ENCODE measurements at regions not wholly inside any gene's neighbourhood (a gene's known extent, or its start where the extent isn't known, plus 50 kb on each side); places are given as distances from the start of the nearest gene placed in this dataset.
A peak's percentile ranks its signal among the peaks of the same experiment; 100 is the strongest.
"Not testable (repeated sequence)": the region's sequence is repeated elsewhere in the genome, so short reads cannot be mapped to it uniquely, and the experiment has no call there.

GRCh38 chr15:66885281-66885915 lies 180.0 kb upstream of the SMAD3 start:
- no peak overlapping the region for H3K27ac Mint-ChIP-seq
- no peaks in the 10 kb centered on the region for H3K4me1 Mint-ChIP-seq (ENCODE audit: low read depth)
- no peaks in the 10 kb centered on the region for H3K36me3 Mint-ChIP-seq (ENCODE audit: low read depth)
- Histone ChIP-seq H3K27ac (ENCODE audit: low read depth in 1 of 2, low read length in 2 of 2) (no peak overlapping the region), H3K9me3 (ENCODE audit: control insufficient read depth in 1 of 2, insufficient read depth in 1 of 2, low read length in 2 of 2) (peaks cover 0 to 4% of the 10 kb centered on the region in 2 experiments), H3K4me1 (ENCODE audit: insufficient read depth, low read length) (no peaks in the 10 kb centered on the region), H3K27me3 (ENCODE audit: control insufficient read depth in 1 of 2, insufficient read depth in 2 of 2, low read length in 2 of 2) (peaks cover 0 to 6% of the 10 kb centered on the region in 2 experiments), H3K36me3 (ENCODE audit: insufficient read depth, low read length) (no peaks in the 10 kb centered on the region), H3K4me3 (ENCODE audit: low read length) (no peak overlapping the region)
- TF ChIP-seq CTCF (IDR thresholded peaks at IDR 0.05): no peak
- ATAC-seq (ENCODE audit: poor library complexity): no peak
- peak in 1 of 14 experiments; percentile 11 for DNase-seq
- peaks cover 7% of the 10 kb centered on the region for H3K9me3 Mint-ChIP-seq
- intact Hi-C loops (cut with DNase I, micrococcal nuclease): no loop called here
- CTCF ChIA-PET: no interaction called here
- H3K4me3 Mint-ChIP-seq: no peak overlapping the region
- POLR2A ChIA-PET: no interaction called here
- H3K27me3 Mint-ChIP-seq: peaks cover 4% of the 10 kb centered on the region

- ATAC-seq (ENCODE audit: poor library complexity) (no peak), DNase-seq (peak in 1 of 14 experiments; percentile 7)
- Histone ChIP-seq H3K4me3 (ENCODE audit: low read length) (no peak overlapping the region), H3K4me1 (ENCODE audit: insufficient read depth, low read length) (no peaks in the 10 kb centered on the region), H3K9me3 (ENCODE audit: control insufficient read depth in 1 of 2, insufficient read depth in 1 of 2, low read length in 2 of 2) (peaks cover 0 to 4% of the 10 kb centered on the region in 2 experiments), H3K27ac (ENCODE audit: low read depth in 1 of 2, low read length in 2 of 2) (no peak overlapping the region), H3K27me3 (ENCODE audit: control insufficient read depth in 1 of 2, insufficient read depth in 2 of 2, low read length in 2 of 2) (peaks cover 0 to 6% of the 10 kb centered on the region in 2 experiments), H3K36me3 (ENCODE audit: insufficient read depth, low read length) (no peaks in the 10 kb centered on the region)
- TF ChIP-seq CTCF (IDR thresholded peaks at IDR 0.05): no peak
- Mint-ChIP-seq H3K27ac (no peak overlapping the region), H3K27me3 (peaks cover 5% of the 10 kb centered on the region), H3K9me3 (peaks cover 7% of the 10 kb centered on the region), H3K36me3 (ENCODE audit: low read depth) (no peaks in the 10 kb centered on the region), H3K4me3 (no peak overlapping the region), H3K4me1 (ENCODE audit: low read depth) (no peaks in the 10 kb centered on the region)
- ChIA-PET CTCF (no interaction called here), POLR2A (no interaction called here)
- intact Hi-C loops (cut with DNase I, micrococcal nuclease): no loop called here
Observed at GRCh38 chr15:66886241-66886675, 179.1 kb upstream of the SMAD3 start.

GRCh38 chr15:66886686-66887273 lies 178.6 kb upstream of the SMAD3 start:
- no peak for TF ChIP-seq CTCF (IDR thresholded peaks at IDR 0.05)
- Histone ChIP-seq H3K27me3 (ENCODE audit: control insufficient read depth in 1 of 2, insufficient read depth in 2 of 2, low read length in 2 of 2) (peaks cover 0 to 6% of the 10 kb centered on the region in 2 experiments), H3K27ac (ENCODE audit: low read depth in 1 of 2, low read length in 2 of 2) (no peak overlapping the region), H3K36me3 (ENCODE audit: insufficient read depth, low read length) (no peaks in the 10 kb centered on the region), H3K9me3 (ENCODE audit: control insufficient read depth in 1 of 2, insufficient read depth in 1 of 2, low read length in 2 of 2) (peaks cover 0 to 4% of the 10 kb centered on the region in 2 experiments), H3K4me1 (ENCODE audit: insufficient read depth, low read length) (no peaks in the 10 kb centered on the region), H3K4me3 (ENCODE audit: low read length) (no peak overlapping the region)
- Mint-ChIP-seq H3K4me1 (ENCODE audit: low read depth) (no peaks in the 10 kb centered on the region), H3K4me3 (no peak overlapping the region), H3K27me3 (peaks cover 10% of the 10 kb centered on the region), H3K9me3 (peaks cover 7% of the 10 kb centered on the region), H3K27ac (no peak overlapping the region), H3K36me3 (ENCODE audit: low read depth) (no peaks in the 10 kb centered on the region)
- intact Hi-C loops (cut with DNase I, micrococcal nuclease): no loop called here
- peak in 1 of 14 experiments; percentile 7 for DNase-seq
- ATAC-seq (ENCODE audit: poor library complexity): no peak
- POLR2A ChIA-PET: no interaction called here
- CTCF ChIA-PET: no interaction called here

- POLR2A ChIA-PET; H3K4me1 Mint-ChIP-seq (ENCODE audit: low read depth); H3K9me3 Mint-ChIP-seq; H3K27me3 ChIP-seq (ENCODE audit: control insufficient read depth in 1 of 2, insufficient read depth in 2 of 2, low read length in 2 of 2); intact Hi-C loops (cut with DNase I, micrococcal nuclease); H3K4me1 ChIP-seq (ENCODE audit: insufficient read depth, low read length); H3K36me3 Mint-ChIP-seq (ENCODE audit: low read depth); DNase-seq; H3K4me3 ChIP-seq (ENCODE audit: low read length); H3K36me3 ChIP-seq (ENCODE audit: insufficient read depth, low read length); H3K9me3 ChIP-seq (ENCODE audit: control insufficient read depth in 1 of 2, insufficient read depth in 1 of 2, low read length in 2 of 2); ATAC-seq (ENCODE audit: poor library complexity); CTCF ChIA-PET; H3K27ac Mint-ChIP-seq; H3K4me3 Mint-ChIP-seq; H3K27ac ChIP-seq (ENCODE audit: low read depth in 1 of 2, low read length in 2 of 2): not testable (repeated sequence)
- H3K27me3 Mint-ChIP-seq: peaks cover 22% of the 10 kb centered on the region
Observed at GRCh38 chr15:66889298-66889697, 176.1 kb upstream of the SMAD3 start.
